GM12878 (cell line): ENCODE measurements at regions not wholly inside any gene's neighbourhood (a gene's known extent, or its start where the extent isn't known, plus 50 kb on each side); places are given as distances from the start of the nearest gene placed in this dataset.

Experiments
- ATAC-seq: fragments of 200-7000 bp; cut with Tn5 transposase; 3 replicates; pipeline ENCODE4 v1.9.1; 2020; ENCODE audit warnings: mild to moderate bottlenecking, moderate library complexity
- BruUV-seq: library from RNA; stranded (reverse); fragments of 400-500 nt; replicated peaks from 2 replicates; lab custom pipeline; 2021; lab: Mats Ljungman, UMichigan
- CTCF ChIA-PET: fragments of 300-600 bp; sonication (Branson Sonifier 250); formaldehyde crosslinking; extraction: SDS; loops from one replicate; lab custom pipeline; 2021; ENCODE audit warnings: inconsistent platforms; lab: Yijun Ruan, JAX
- POLR2A ChIA-PET: fragments of 350-600 bp; formaldehyde crosslinking; extraction: SDS; loops from one replicate; lab custom pipeline; 2021; ENCODE audit warnings: inconsistent platforms; lab: Charles Lee
- RAD21 ChIA-PET: fragments of 300-600 bp; sonication (Branson Sonifier 250); formaldehyde crosslinking; loops from one replicate; lab custom pipeline; 2023; ENCODE audit warnings: antibody characterized with exemption; ENCODE audit not compliant: unreplicated experiment; lab: Charles Lee
- SMC1A ChIA-PET: fragments of 300-600 bp; sonication (Branson Sonifier 250); formaldehyde crosslinking; loops from one replicate; lab custom pipeline; 2023; ENCODE audit not compliant: unreplicated experiment, uncharacterized antibody; lab: Charles Lee
- DNase-seq: peaks from one replicate; pipeline ENCODE4 v3.0.0-alpha.2; 2011; ENCODE audit warnings: low read depth, low spot score
- FAIRE-seq: peaks from 3 replicates; lab custom pipeline; 2011; peaks lifted over from hg19 to GRCh38; lab: Jason Lieb, UNC
- H2AFZ ChIP-seq: 2 replicates; pipeline ENCODE4 v1.6.0; 2011; ENCODE audit warnings: low read depth, low read length, control low read depth; ENCODE audit not compliant: control insufficient read depth
- H3K27ac ChIP-seq: 2 replicates; pipeline ENCODE4 v1.5.1; 2011; ENCODE audit warnings: control low read depth; ENCODE audit not compliant: control insufficient read depth, insufficient read depth
- H3K27me3 ChIP-seq, 2 experiments: replicated peaks in 1 of 2; 2 replicates each; pipeline versions ENCODE4 v1.6.0 to v1.6.1; 2011; ENCODE audit warnings: low read length in 1 of 2; ENCODE audit not compliant: control insufficient read depth in 2 of 2, insufficient read depth in 2 of 2
- H3K36me3 ChIP-seq, 2 experiments: 2 replicates each; pipeline ENCODE4 v1.5.1; 2011; ENCODE audit warnings: low read length in 1 of 2; ENCODE audit not compliant: control insufficient read depth in 2 of 2, insufficient read depth in 2 of 2
- H3K4me1 ChIP-seq: 2 replicates; pipeline ENCODE4 v1.6.1; 2011; ENCODE audit warnings: mild to moderate bottlenecking, low read length, moderate library complexity, mixed read lengths; ENCODE audit not compliant: control insufficient read depth, insufficient read depth
- H3K4me2 ChIP-seq: 2 replicates; pipeline ENCODE4 v1.6.0; 2011; ENCODE audit warnings: control low read depth; ENCODE audit not compliant: control insufficient read depth, insufficient read depth
- H3K4me3 ChIP-seq: fragments of 200-600 bp; sonication (generic); 2 replicates; pipeline ENCODE4 v1.5.1; 2016
- H3K79me2 ChIP-seq: 2 replicates; pipeline ENCODE4 v1.6.0; 2011; ENCODE audit warnings: low read length; ENCODE audit not compliant: control insufficient read depth, insufficient read depth
- H3K9ac ChIP-seq: 2 replicates; pipeline ENCODE4 v1.8.0; 2011; ENCODE audit warnings: low read length, control low read depth, mixed read lengths; ENCODE audit not compliant: control insufficient read depth, insufficient read depth
- H3K9me3 ChIP-seq: replicated peaks from 3 replicates; pipeline ENCODE4 v1.5.1; 2011; ENCODE audit warnings: mild to moderate bottlenecking, low read length; ENCODE audit not compliant: control insufficient read depth, insufficient read depth
- H4K20me1 ChIP-seq: 2 replicates; pipeline ENCODE4 v1.6.0; 2011; ENCODE audit not compliant: control insufficient read depth, insufficient read depth
- ATF2 ChIP-seq: IDR thresholded peaks from 2 replicates; pipeline ENCODE4 v1.6.1; 2012; ENCODE audit warnings: low read length, inconsistent platforms
- ATF3 ChIP-seq: IDR thresholded peaks from 2 replicates; pipeline ENCODE4 v1.6.1; 2011; ENCODE audit warnings: low read depth, mild to moderate bottlenecking, low read length, moderate library complexity, borderline replicate concordance; ENCODE audit errors: extremely low read depth
- CBX5 ChIP-seq: sonication (generic); IDR thresholded peaks from 2 replicates; pipeline ENCODE4 v1.6.1; 2016; ENCODE audit warnings: low read depth, moderate library complexity, mild to moderate bottlenecking, inconsistent platforms
- CREM ChIP-seq: IDR thresholded peaks from 2 replicates; pipeline ENCODE4 v1.6.1; 2014; ENCODE audit warnings: antibody characterized with exemption, low read depth
- HDAC2 ChIP-seq: fragments of 200-600 bp; sonication (generic); IDR thresholded peaks from 2 replicates; pipeline ENCODE4 v1.6.1; 2017
- NRF1 ChIP-seq: conservative IDR thresholded peaks from 2 replicates; pipeline ENCODE4 v1.6.1; 2011; ENCODE audit warnings: mild to moderate bottlenecking, low read depth, low read length, improper control_type of control experiment
- PAX5 ChIP-seq: IDR thresholded peaks from 2 replicates; pipeline ENCODE4 v1.6.1; 2011; ENCODE audit warnings: low read depth, low read length, borderline replicate concordance
- SMARCA5 ChIP-seq: fragments of 450-650 bp; IDR thresholded peaks from 2 replicates; pipeline ENCODE4 v1.6.1; 2017; ENCODE audit warnings: mild to moderate bottlenecking
- SREBF2 ChIP-seq: IDR thresholded peaks from 2 replicates; pipeline ENCODE4 v1.6.1; 2012; ENCODE audit warnings: mild to moderate bottlenecking, low read length
- ZBTB11 ChIP-seq: fragments of 450-650 bp; formaldehyde crosslinking; IDR thresholded peaks from 2 replicates; pipeline ENCODE4 v1.5.0; 2022; ENCODE audit warnings: mild to moderate bottlenecking, missing genetic modification characterization
- WGBS: methylation state at CpG from one replicate; pipeline ENCODE4 v1.1.6; 2016; ENCODE audit warnings: low lambda C conversion rate; ENCODE audit not compliant: insufficient replicate concordance, insufficient coverage; ENCODE audit errors: missing lambda C conversion rate; 5-methylcytosine and 5-hydroxymethylcytosine counted together
- in situ Hi-C: fragments of 300-500 bp; cut with MboI; formaldehyde crosslinking; loops from 9 replicates; pipeline ENCODE4 v1.14.3; 2018; ENCODE audit warnings: mixed read lengths
- intact Hi-C: fragments of 100-400 bp; cut with micrococcal nuclease; formaldehyde crosslinking; loops from one replicate; pipeline ENCODE4 v1.14.2; 2022; ENCODE audit not compliant: unreplicated experiment

DNA sequence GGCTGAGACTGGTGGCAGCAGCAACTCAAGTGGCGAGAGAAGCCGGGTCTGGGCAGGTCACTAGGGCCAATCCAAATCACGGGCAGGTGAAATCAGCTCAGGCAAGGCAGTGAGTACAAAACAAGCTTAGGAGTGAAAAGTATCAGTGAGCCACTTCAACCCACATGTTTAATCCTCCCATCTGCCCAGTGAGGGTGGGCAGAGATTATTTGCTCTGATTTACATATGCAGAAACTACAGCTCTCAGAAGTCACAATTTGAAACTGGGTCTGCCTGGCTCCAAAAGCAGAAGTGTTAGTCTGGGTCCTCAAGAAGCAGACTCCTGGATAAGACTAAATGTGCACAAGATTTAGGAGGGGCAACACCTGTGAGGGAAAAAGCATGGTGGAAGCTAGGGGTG is 173.7 kb upstream of the LRFN2 start (continued):
- TF ChIP-seq ZBTB11 (CRISPR knock-in tag) = no peak
- no peak for TF ChIP-seq ATF3
- TF ChIP-seq, all 136 proteins: peak for 0

DNA sequence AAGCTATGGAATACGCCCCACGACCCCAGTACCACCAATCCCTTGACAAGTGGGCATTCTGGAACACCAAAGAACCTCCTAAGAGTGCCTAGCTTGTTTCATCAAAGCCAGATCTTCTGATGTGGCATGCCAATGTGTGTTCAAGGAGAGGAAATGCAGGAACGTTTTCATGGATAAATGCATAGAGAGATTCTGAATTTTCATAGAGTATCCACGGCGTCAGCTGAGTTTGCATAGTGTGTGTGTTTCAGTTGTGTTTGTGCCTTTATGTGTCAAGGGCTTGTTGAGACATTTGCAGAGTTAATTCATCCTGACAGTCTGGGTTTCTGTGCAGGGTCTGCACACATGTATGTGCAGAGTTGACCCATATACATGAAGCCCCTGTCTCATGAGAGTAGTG is 172.7 kb upstream of the LRFN2 start:
- TF ChIP-seq CBX5 (no peak), CREM (no peak), SMARCA5 (no peak), SREBF2 (no peak), ATF2 (no peak), NRF1 (no peak), HDAC2 (no peak), PAX5 (no peak)
- TF ChIP-seq, all 136 proteins: peak for 0
- H3K4me2 ChIP-seq = no peak overlapping the region
- no peaks in the 10 kb centered on the region for H3K4me1 ChIP-seq
- no peaks in the 10 kb centered on the region for H3K36me3 ChIP-seq
- intact Hi-C loops = no loop called here
- CTCF ChIA-PET = no interaction called here
- H3K27ac ChIP-seq = no peak overlapping the region
- no peaks in the 10 kb centered on the region for H3K9me3 ChIP-seq
- no peak for ATAC-seq
- H3K27me3 ChIP-seq = peaks cover 2 to 19% of the 10 kb centered on the region in 2 experiments
- no peak overlapping the region for H3K4me3 ChIP-seq
- POLR2A ChIA-PET = no interaction called here
- SMC1A ChIA-PET = interaction anchor here (0.7 kb wide), 1 partner anchor 29 kb away, joined by 3 read pairs; no protein-coding TSS in a partner anchor
- H4K20me1 ChIP-seq = no peaks in the 10 kb centered on the region
- 24% methylated on average over 5 of the region's 5 CpGs for WGBS
- RAD21 ChIA-PET = no interaction called here
- FAIRE-seq = no peak
- H3K79me2 ChIP-seq = no peaks in the 10 kb centered on the region
- no peak overlapping the region for H3K9ac ChIP-seq
- in situ Hi-C loops = no loop called here
- no peak for DNase-seq
- BruUV-seq = no TSS peak
- no peak overlapping the region for H2AFZ ChIP-seq
